Testis (tissue), 2 donors: ENCODE measurements at regions not wholly inside any gene's neighbourhood (a gene's known extent, or its start where the extent isn't known, plus 50 kb on each side); places are given as distances from the start of the nearest gene placed in this dataset.

ENCODE experiments used
- DNase-seq: peaks from one replicate; pipeline ENCODE4 v3.0.0-alpha.2; 2019
- H3K27ac ChIP-seq, 2 donors: fragments of 200-600 bp; sonication (generic); one replicate each; pipeline ENCODE4 v1.5.1; 2019
- H3K27me3 ChIP-seq: fragments of 200-600 bp; sonication (generic); one replicate; pipeline ENCODE4 v1.5.1; 2019
- H3K36me3 ChIP-seq: fragments of 200-600 bp; sonication (generic); one replicate; pipeline ENCODE4 v1.5.1; 2017; ENCODE audit warnings: low read depth; ENCODE audit errors: missing control alignments
- H3K4me1 ChIP-seq: fragments of 200-600 bp; sonication (generic); one replicate; pipeline ENCODE4 v1.5.1; 2019
- H3K4me3 ChIP-seq, 2 donors: fragments of 200-600 bp; sonication (generic); one replicate each; pipeline ENCODE4 v1.5.1; 2017 to 2019
- H3K9me3 ChIP-seq: fragments of 200-600 bp; sonication (generic); one replicate; pipeline ENCODE4 v1.5.1; 2017
- CTCF ChIP-seq, 3 experiments: fragments of 450-650 bp in 2 of 3; fragments of 200-600 bp in 1 of 3; sonication (generic) in 1 of 3; IDR thresholded peaks; one replicate each; pipeline ENCODE4 v1.5.1; 2016 to 2019; ENCODE audit warnings: antibody characterized with exemption in 3 of 3, mild to moderate bottlenecking in 2 of 3, moderate library complexity in 1 of 3
- POLR2A ChIP-seq: fragments of 450-650 bp; IDR thresholded peaks from one replicate; pipeline ENCODE4 v1.6.1; 2017; ENCODE audit warnings: antibody characterized with exemption, mild to moderate bottlenecking, moderate library complexity
- WGBS, 2 donors: methylation state at CpG; one replicate each; pipeline ENCODE4 v1.1.5; 2018; 5-methylcytosine and 5-hydroxymethylcytosine counted together
- intact Hi-C: fragments of 100-400 bp; cut with DNase I; formaldehyde crosslinking; loops from one replicate; pipeline ENCODE4 v1.15.1; 2023; ENCODE audit warnings: low total_unique reads

- Histone ChIP-seq H3K9me3 (no peaks in the 10 kb centered on the region), H3K27ac (no peak overlapping the region), H3K27me3 (no peaks in the 10 kb centered on the region), H3K4me1 (no peaks in the 10 kb centered on the region), H3K36me3 (no peaks in the 10 kb centered on the region), H3K4me3 (no peak overlapping the region)
- TF ChIP-seq POLR2A (no peak), CTCF (IDR thresholded peaks at IDR 0.05) (no peak)
- WGBS, 2 donors = 47 to 64% methylated on average over 1 of the region's 1 CpG
- DNase-seq = no peak
- intact Hi-C loops = no loop called here
Measured at GRCh38 chr20:1845163-1845523, 50.1 kb upstream of the SIRPA start.

GRCh38 chr20:1844325-1845162 is 50.7 kb upstream of the SIRPA start:
- WGBS, 2 donors = 42 to 46% methylated on average over 10 of the region's 10 CpGs
- Histone ChIP-seq H3K4me1 (no peaks in the 10 kb centered on the region), H3K27ac (no peak overlapping the region), H3K4me3 (no peak overlapping the region), H3K27me3 (no peaks in the 10 kb centered on the region), H3K9me3 (no peaks in the 10 kb centered on the region), H3K36me3 (no peaks in the 10 kb centered on the region)
- TF ChIP-seq CTCF (IDR thresholded peaks at IDR 0.05) (no peak), POLR2A (no peak)
- intact Hi-C loops = no loop called here
- DNase-seq = peak; percentile 36

GRCh38 chr20:1842281-1842680 is 52.9 kb upstream of the SIRPA start:
- Histone ChIP-seq H3K27ac (no peak overlapping the region), H3K9me3 (no peaks in the 10 kb centered on the region), H3K27me3 (no peaks in the 10 kb centered on the region), H3K4me3 (no peak overlapping the region), H3K36me3 (no peaks in the 10 kb centered on the region), H3K4me1 (no peaks in the 10 kb centered on the region)
- WGBS, 2 donors = 79 to 92% methylated on average over 7 of the region's 7 CpGs
- no peak for DNase-seq
- TF ChIP-seq POLR2A = no peak
- no peak for TF ChIP-seq CTCF (IDR thresholded peaks at IDR 0.05)
- intact Hi-C loops = no loop called here

GRCh38 chr20:1841554-1842140 is 53.6 kb upstream of the SIRPA start:
- H3K4me3 ChIP-seq = no peak overlapping the region
- no peaks in the 10 kb centered on the region for H3K36me3 ChIP-seq
- 64 to 69% methylated on average over 6 of the region's 6 CpGs for WGBS, 2 donors
- TF ChIP-seq POLR2A (no peak), CTCF (IDR thresholded peaks at IDR 0.05) (no peak)
- H3K4me1 ChIP-seq = no peaks in the 10 kb centered on the region
- no peaks in the 10 kb centered on the region for H3K9me3 ChIP-seq
- no peak overlapping the region for H3K27ac ChIP-seq
- no peaks in the 10 kb centered on the region for H3K27me3 ChIP-seq
- no peak for DNase-seq
- intact Hi-C loops = no loop called here
